ENCODE measurements at regions not wholly inside any gene's neighbourhood (a gene's known extent, or its start where the extent isn't known, plus 50 kb on each side); places are given as distances from the start of the nearest gene placed in this dataset.

- H3K36me3 Mint-ChIP-seq: no peaks in the 10 kb centered on the region
- H3K9me3 Mint-ChIP-seq: peaks cover 21% of the 10 kb centered on the region
- Histone ChIP-seq H3K27me3 (no peaks in the 10 kb centered on the region), H3K4me1 (peaks cover 23% of the 10 kb centered on the region), H4K20me1 (ENCODE audit: low read depth) (no peaks in the 10 kb centered on the region), H3K9ac (no peak overlapping the region), H3K79me2 (ENCODE audit: low read depth) (no peaks in the 10 kb centered on the region), H3F3A (ENCODE audit: low read depth) (no peaks in the 10 kb centered on the region), H3K27ac (no peak overlapping the region), H3K4me3 (no peak overlapping the region), H2AFZ (replicated peaks) (no peak overlapping the region), H3K36me3 (peaks cover 5% of the 10 kb centered on the region), H3K9me3 (ENCODE audit: low read depth) (no peaks in the 10 kb centered on the region), H3K4me2 (no peak overlapping the region)
- no peak overlapping the region for H3K4me3 Mint-ChIP-seq
- TF ChIP-seq EZH2phosphoT487 (IDR thresholded peaks at IDR 0.05): no peak
- no peak for TF ChIP-seq EZH2 (IDR thresholded peaks at IDR 0.05)
- TF ChIP-seq CTCF (IDR thresholded peaks at IDR 0.05): no peak
- no peak overlapping the region for H3K27ac Mint-ChIP-seq
- DNase-seq (ENCODE audit: low spot score): no peak
- H3K27me3 Mint-ChIP-seq (ENCODE audit: insufficient read depth, low read depth): no peaks in the 10 kb centered on the region
- H3K4me1 Mint-ChIP-seq: no peaks in the 10 kb centered on the region
Observed at GRCh38 chr5:67795781-67796477, 419.6 kb upstream of the PIK3R1 start.

DNA sequence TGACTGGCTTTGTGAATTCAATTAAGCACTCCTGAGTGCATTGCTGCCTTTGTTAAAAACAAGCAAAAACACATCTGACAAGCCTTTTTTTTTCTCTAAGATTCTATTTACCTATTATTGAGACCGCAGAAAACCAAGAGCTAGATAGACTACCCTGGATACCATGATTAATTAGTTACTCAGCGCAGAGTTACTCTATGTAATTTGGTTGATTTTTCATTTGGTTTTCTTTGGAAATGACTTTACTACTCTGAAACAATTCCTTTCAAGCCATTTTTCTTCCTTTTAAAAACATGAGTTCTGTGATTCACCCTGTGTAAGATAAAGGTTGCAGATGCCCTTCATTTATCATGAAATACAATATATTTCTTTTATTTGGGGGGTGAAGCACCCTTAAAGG, 421.6 kb upstream of the PIK3R1 start:
- Histone ChIP-seq H3K36me3 (peaks cover 3% of the 10 kb centered on the region), H4K20me1 (ENCODE audit: low read depth) (no peaks in the 10 kb centered on the region), H3F3A (ENCODE audit: low read depth) (no peaks in the 10 kb centered on the region), H3K27ac (no peak overlapping the region), H3K27me3 (no peaks in the 10 kb centered on the region), H3K4me2 (no peak overlapping the region), H3K79me2 (ENCODE audit: low read depth) (no peaks in the 10 kb centered on the region), H2AFZ (replicated peaks) (no peak overlapping the region), H3K9me3 (ENCODE audit: low read depth) (no peaks in the 10 kb centered on the region), H3K4me1 (peaks cover 23% of the 10 kb centered on the region), H3K9ac (no peak overlapping the region), H3K4me3 (no peak overlapping the region)
- DNase-seq (ENCODE audit: low spot score): no peak
- H3K9me3 Mint-ChIP-seq: peaks cover 18% of the 10 kb centered on the region
- H3K27ac Mint-ChIP-seq: no peak overlapping the region
- peaks cover 2% of the 10 kb centered on the region for H3K27me3 Mint-ChIP-seq (ENCODE audit: insufficient read depth, low read depth)
- no peaks in the 10 kb centered on the region for H3K36me3 Mint-ChIP-seq
- no peaks in the 10 kb centered on the region for H3K4me1 Mint-ChIP-seq
- no peak for TF ChIP-seq EZH2 (IDR thresholded peaks at IDR 0.05)
- no peak for TF ChIP-seq EZH2phosphoT487 (IDR thresholded peaks at IDR 0.05)
- TF ChIP-seq CTCF (IDR thresholded peaks at IDR 0.05): no peak
- H3K4me3 Mint-ChIP-seq: no peak overlapping the region

GRCh38 chr5:67793418-67793817, 422.1 kb upstream of the PIK3R1 start:
- TF ChIP-seq CTCF (IDR thresholded peaks at IDR 0.05): no peak
- TF ChIP-seq EZH2 (IDR thresholded peaks at IDR 0.05): no peak
- TF ChIP-seq EZH2phosphoT487 (IDR thresholded peaks at IDR 0.05): no peak
- H3K4me3 Mint-ChIP-seq: no peak overlapping the region
- H3K4me1 Mint-ChIP-seq: no peaks in the 10 kb centered on the region
- H3K79me2 ChIP-seq (ENCODE audit: low read depth): no peaks in the 10 kb centered on the region
- no peaks in the 10 kb centered on the region for H3K9me3 ChIP-seq (ENCODE audit: low read depth)
- H3K36me3 Mint-ChIP-seq: no peaks in the 10 kb centered on the region
- peaks cover 13% of the 10 kb centered on the region for H3K9me3 Mint-ChIP-seq
- no peaks in the 10 kb centered on the region for H4K20me1 ChIP-seq (ENCODE audit: low read depth)
- no peak overlapping the region for H3K27ac Mint-ChIP-seq
- no peak overlapping the region for H3K9ac ChIP-seq
- peaks cover 23% of the 10 kb centered on the region for H3K4me1 ChIP-seq
- H2AFZ ChIP-seq (replicated peaks): no peak overlapping the region
- H3K27ac ChIP-seq: no peak overlapping the region
- DNase-seq (ENCODE audit: low spot score): no peak
- H3F3A ChIP-seq (ENCODE audit: low read depth): no peaks in the 10 kb centered on the region
- H3K27me3 ChIP-seq: no peaks in the 10 kb centered on the region
- no peak overlapping the region for H3K4me3 ChIP-seq
- no peaks in the 10 kb centered on the region for H3K36me3 ChIP-seq
- H3K27me3 Mint-ChIP-seq (ENCODE audit: insufficient read depth, low read depth): peaks cover 2% of the 10 kb centered on the region
- no peak overlapping the region for H3K4me2 ChIP-seq

Measured in neural progenitor cell (in vitro differentiated cells).